GM21619 (cell line): ENCODE measurements at regions not wholly inside any gene's neighbourhood (a gene's known extent, or its start where the extent isn't known, plus 50 kb on each side); places are given as distances from the start of the nearest gene placed in this dataset.

Experiments
- ATAC-seq: cut with Tn5 transposase; IDR thresholded peaks from one replicate; pipeline ENCODE4 v1.9.1; 2021; ENCODE audit not compliant: unreplicated experiment

DNA sequence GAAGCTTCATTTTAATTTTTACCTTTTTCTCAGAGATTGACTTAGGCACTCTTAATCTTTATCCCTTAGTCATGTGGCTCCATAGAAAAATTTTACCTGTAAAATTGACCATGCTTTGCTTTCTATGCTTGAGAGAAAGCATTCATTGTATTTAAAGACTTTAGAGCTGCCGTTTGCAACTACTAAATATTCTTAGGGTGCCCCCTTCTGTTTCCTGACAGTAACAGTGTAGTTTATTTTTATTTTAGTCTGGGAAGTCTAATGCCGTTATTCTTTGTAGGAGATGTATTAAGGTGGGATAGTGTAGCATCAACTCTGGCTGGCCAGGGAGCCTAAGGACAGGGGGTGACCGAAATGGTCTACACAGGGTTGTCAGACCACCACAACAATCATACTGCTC is 84.5 kb upstream of the SYNPR start:
- no peak for ATAC-seq

GRCh38 chr3:63199606-63200005 is 78.5 kb upstream of the SYNPR start:
- ATAC-seq = no peak

DNA sequence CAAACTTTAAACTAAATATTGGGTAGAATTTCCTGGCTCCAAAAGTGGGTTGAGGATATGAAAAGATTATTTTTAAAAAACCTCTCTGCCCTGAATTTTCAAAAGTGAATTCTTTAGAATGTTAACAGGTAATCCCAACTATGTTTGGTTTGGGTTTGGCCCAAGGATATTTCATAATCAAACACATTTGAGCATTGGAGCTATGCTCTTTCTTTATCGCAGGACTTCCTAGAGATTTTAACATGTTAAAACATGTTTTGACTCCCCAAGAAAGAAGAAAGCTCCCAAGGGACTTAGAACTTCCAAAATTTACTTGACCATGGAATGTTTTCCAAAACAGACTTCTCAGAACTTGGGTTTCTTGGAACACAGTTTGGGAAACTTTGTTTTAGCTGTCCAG is 75.6 kb upstream of the SYNPR start:
- no peak for ATAC-seq

- ATAC-seq = no peak
Observed at GRCh38 chr3:63207066-63207590, 71.0 kb upstream of the SYNPR start.

- ATAC-seq = no peak
Observed at GRCh38 chr3:63228087-63228486, 50.0 kb upstream of the SYNPR start.
